ENCODE measurements at regions not wholly inside any gene's neighbourhood (a gene's known extent, or its start where the extent isn't known, plus 50 kb on each side); places are given as distances from the start of the nearest gene placed in this dataset.

- DNase-seq: no peak
These were observed 304.0 kb downstream of the MBD2 start for GRCh38 chr18:53920312-53921075.

DNA sequence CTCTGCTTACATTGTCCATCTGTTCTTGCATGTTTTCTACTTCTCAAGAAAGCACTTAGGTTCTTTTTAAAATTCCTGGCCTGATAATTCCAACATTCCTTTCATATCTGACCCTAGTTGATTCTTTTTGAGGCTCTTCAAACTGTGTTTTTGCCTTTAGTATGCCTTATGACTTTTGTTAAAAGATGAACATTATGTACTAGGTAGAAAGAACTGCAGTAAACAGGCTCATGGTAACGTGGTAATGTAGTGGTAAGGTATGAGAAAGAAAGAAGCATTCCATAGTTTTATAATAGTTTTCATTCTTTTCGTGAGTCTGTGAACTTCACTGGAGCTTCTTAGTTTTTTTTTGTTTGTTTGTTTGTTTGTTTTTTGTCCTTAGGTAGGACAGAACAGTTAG, 306.4 kb downstream of the MBD2 start:
- DNase-seq: no peak

DNA sequence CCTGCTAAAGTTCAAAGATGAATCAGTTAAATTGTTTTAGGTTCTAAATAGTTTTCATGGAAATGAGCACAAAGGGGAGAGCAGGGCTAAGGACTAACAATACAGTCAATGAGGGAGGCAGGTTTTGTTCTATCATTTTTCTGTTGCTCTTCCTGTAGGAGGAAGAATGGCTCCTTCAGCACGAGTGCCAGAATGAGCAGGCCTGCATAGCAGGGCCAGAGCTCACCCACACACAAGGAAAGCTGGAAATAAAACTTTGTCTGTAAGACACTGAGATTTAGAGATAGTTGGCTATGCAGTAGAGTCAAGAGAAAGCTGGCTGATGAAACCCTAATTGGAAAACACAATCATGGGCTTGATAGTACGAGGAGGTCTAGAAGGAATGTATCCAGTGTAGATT, 313.3 kb downstream of the MBD2 start:
- DNase-seq: peak; percentile 33

- peak; percentile 85 for DNase-seq
These were observed 314.8 kb downstream of the MBD2 start for GRCh38 chr18:53909668-53910067.

DNA sequence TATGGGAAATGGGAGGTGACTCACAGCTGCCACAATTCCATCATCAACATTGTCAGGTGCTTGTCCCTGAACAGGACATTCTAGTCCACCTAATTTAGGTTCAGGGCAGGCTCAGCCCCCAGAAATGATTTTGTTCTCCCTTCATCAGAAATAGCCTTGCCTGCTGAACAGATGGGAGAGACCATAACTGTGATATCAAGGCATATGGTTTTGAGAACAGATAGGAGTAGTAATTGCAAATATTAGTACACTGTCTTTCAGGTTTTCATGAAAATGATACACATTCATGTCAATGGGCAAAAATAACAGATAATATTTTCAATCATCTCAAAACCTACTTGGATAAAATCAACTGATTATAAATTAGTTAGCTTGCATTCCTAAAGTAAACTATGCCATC, 316.5 kb downstream of the MBD2 start:
- no peak for DNase-seq

DNA sequence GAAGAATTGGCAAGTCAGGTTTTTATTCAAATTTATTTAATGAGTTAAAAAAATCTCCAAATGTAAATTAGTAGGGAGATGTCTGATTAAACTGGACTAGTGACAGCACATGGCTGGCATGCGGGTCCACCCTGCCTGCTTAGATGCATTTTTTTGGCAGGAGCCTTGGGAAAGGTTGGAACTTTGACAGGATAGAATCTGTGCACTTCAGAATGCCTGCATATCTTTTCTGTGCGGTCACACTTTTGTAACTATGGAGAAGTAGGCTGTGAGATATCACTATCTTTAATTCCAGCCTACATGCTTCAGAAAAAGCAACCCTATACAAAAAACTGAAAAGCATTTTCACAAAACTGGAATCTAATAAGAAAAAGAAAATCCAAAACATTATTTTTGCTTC, 317.8 kb downstream of the MBD2 start:
- no peak for DNase-seq

GRCh38 chr18:53894675-53895442, 329.6 kb downstream of the MBD2 start:
- peak; percentile 29 for DNase-seq

- DNase-seq: no peak
These were observed 337.0 kb downstream of the MBD2 start for GRCh38 chr18:53887447-53887846.

DNA sequence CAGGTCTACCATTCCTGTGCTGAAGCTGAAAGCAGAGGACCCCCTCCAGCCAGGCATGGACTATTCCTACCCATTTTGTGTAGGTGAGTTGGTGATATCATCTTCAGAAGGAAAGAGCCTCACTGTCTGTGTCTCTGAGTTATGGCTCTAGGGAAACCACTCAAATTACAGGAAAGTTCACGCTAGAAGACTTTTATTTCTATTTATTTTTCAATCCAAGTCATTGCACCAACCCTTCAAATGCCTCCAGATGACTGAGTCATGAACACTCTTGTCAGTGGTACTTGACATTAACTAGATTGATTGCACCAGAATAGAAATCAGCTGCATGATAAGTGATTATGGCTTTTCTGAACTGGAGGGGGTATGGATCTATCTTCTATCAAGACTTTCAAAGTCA, 338.4 kb downstream of the MBD2 start:
- no peak for DNase-seq

GRCh38 chr18:53883771-53884170, 340.7 kb downstream of the MBD2 start:
- no peak for DNase-seq

DNA sequence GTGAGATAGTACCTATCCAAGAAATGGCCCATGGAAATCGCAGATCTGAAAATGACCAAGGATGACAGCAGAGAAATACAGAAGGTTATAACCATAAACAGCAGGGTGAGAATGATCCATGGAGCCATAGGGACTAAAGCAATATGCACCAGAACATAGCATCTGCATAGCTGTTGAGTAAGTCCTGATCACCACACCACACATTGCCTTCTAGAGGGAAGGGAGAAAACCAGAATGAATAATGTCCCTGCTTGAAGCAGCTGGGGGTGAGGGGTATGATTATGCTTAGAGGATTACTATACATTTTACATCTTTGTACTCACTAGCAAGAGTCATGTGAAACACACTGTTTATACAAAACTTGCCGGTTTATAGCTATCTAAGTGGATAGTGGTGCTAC, 350.4 kb downstream of the MBD2 start:
- DNase-seq: no peak

DNA sequence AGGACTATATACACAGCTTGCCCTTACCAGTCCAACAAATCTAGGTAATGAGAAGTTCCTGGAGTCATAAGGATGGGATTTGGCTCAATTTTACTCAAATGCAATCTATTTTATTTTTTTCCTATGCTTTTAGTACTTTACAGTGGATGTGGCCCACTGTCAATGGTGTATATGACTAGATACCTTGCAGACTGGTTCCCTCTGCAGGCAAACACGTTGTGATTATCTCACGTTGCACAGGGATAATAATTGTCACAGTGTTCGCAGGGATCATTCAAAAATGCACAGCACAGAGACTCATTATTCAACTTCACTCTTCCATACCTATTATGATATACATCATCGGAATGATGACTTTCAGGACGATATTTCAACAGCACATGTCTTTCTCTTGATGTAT, 359.7 kb downstream of the MBD2 start:
- peak; percentile 81 for DNase-seq

- DNase-seq: no peak
These were observed 361.5 kb downstream of the MBD2 start for GRCh38 chr18:53862921-53863320.

DNA sequence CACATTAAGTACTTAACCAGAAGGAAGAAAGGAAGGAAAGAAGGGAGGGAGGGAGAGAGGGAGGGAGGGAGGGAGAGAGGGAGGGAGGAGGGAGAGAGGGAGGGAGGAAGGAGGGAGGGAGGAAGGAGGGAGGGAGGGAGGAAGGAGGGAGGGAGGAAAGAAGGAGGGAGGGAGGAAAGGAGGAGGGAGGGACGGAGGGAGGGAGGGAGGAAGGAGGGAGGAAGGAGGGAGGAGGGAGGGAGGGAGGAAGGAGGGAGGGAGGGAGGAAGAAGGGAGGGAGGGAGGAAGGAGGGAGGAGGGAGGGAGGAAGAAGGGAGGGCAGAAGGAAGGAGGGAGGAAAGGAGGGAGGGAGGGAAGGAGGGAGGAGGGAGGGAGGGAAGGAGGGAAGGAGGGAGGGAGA, 363.3 kb downstream of the MBD2 start:
- peak; percentile 28 for DNase-seq

- DNase-seq: no peak
These were observed 364.7 kb downstream of the MBD2 start for GRCh38 chr18:53859764-53860163.

DNA sequence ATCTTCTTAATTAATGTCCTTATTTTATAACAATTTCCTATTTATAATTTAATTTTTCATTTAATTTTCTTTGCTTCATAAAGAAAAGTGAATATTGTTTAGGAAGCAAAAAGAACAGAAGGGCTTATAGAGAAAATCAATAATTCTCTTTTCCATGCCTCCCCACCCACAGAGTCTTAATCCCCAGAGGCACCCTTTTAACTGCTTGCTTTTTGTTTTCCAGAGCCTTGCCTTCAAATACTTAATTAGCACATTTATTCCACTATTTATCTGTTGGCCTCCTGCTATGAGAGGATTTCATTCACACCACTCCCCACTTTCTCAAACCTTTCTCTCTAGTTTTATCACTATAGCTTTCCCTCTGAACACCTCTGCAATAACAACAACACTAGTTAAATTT, 373.6 kb downstream of the MBD2 start:
- peak; percentile 95 for DNase-seq

DNA sequence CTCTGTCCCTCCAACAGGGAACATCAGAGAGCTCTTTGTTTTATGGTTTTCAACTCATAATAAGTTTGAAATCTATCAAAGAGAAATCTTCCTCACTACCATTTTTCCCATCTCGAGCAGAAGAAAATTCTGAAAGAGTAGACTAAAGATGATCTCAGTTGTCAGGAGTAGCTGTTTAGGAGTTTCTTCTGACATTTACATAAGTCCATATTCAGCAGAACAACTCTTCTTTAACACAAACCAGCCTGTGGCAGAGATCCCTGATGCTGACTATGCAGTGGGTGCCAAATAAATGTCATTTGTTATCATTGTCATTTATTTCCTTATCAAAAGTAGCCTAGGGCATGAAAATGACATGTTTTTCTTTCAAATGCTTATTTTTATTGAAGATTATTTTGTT, 380.7 kb downstream of the MBD2 start:
- no peak for DNase-seq

GRCh38 chr18:53843113-53843760, 381.2 kb downstream of the MBD2 start:
- no peak for DNase-seq

DNA sequence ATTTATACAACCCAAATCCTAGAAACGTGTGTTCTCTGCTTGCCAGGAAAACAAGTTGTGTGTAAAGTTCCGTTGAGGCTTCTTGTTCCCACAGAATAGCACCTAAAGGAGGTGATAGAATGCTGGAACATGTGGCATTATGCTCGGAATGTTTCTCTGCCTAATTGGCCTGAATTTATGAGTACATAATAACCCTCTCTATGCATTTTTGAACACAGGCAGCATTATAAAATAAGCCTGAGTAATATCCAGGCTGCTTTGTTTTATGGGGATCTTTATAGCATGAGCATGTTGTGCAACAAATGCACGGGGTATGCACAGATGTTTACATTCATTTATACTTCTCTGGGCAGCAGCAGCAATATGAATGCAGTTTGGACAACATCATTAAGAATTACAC, 385.7 kb downstream of the MBD2 start:
- peak; percentile 65 for DNase-seq

DNA sequence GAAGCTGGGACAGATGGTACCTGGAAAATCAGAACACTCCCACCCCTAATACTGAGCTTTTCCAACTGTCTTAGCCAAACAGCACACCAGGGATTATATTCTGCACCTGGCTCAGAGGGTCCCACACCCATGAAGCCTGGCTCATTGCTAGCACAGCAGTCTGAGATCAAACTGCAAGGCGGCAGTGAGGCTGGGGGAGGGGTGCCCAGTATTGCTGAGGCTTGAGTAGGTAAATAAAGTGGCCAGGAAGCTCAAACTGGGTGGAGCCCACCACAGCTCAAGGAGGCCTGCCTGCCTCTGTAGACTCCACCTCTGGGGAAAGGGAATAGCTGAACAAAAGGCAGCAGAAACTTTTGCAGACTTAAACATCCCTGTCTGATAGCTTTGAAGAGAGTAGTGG, 403.3 kb downstream of the MBD2 start:
- peak; percentile 86 for DNase-seq

DNA sequence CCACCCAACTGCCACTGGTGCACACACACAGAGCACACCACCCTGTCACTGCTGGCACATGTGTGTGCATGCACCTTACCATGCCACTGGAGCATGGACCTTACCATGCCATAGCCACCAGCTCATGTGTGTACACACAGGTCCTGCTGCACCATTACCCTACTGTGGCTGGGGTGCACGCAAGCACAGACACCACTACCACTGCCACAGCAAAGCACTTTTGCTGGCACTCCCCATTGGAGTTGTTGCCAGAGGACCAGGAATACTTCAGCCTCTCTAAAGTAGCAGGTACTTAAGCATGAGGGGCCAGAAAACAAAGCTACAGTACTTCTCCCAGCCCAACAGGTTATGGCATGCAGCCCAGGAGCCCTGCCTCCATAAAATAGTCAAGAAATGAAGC, 404.8 kb downstream of the MBD2 start:
- DNase-seq: no peak

GRCh38 chr18:53819174-53819573, 405.3 kb downstream of the MBD2 start:
- no peak for DNase-seq

GRCh38 chr18:53817976-53818950, 406.2 kb downstream of the MBD2 start:
- no peak for DNase-seq

Data from NCI-H69 (cell line).